H1 (cell line): ENCODE measurements at regions not wholly inside any gene's neighbourhood (a gene's known extent, or its start where the extent isn't known, plus 50 kb on each side); places are given as distances from the start of the nearest gene placed in this dataset.

ENCODE experiments used
- CTCF ChIA-PET: fragments of 300-600 bp; sonication (Branson Sonifier 250); formaldehyde crosslinking; loops from one replicate; lab custom pipeline; 2021; ENCODE audit not compliant: partially characterized antibody; lab: Charles Lee
- POLR2A ChIA-PET: fragments of 300-600 bp; sonication (Branson Sonifier 250); formaldehyde crosslinking; loops from one replicate; lab custom pipeline; 2021; ENCODE audit warnings: inconsistent platforms; ENCODE audit not compliant: partially characterized antibody; lab: Charles Lee
- DNase-seq, 2 experiments: peaks; one replicate each; pipeline versions ENCODE4 v3.0.0 to v3.0.0-alpha.2; 2010 to 2022; ENCODE audit warnings: low spot score in 2 of 2, low read depth in 1 of 2, mixed read lengths in 1 of 2
- FAIRE-seq: peaks from 2 replicates; lab custom pipeline; 2011; peaks lifted over from hg19 to GRCh38; lab: Jason Lieb, UNC
- H2AFZ ChIP-seq: 2 replicates; pipeline ENCODE4 v1.8.1; 2012; ENCODE audit warnings: low read length, inconsistent platforms
- H2AK5ac ChIP-seq: 2 replicates; pipeline ENCODE4 v1.6.1; 2013; ENCODE audit warnings: low read depth, low read length
- H2BK120ac ChIP-seq: replicated peaks from 2 replicates; pipeline ENCODE3; 2013; ENCODE audit warnings: low read depth, low read length, inconsistent platforms
- H2BK12ac ChIP-seq: 2 replicates; pipeline ENCODE4 v1.6.1; 2013; ENCODE audit warnings: low read depth, low read length
- H2BK15ac ChIP-seq: 2 replicates; pipeline ENCODE4 v1.6.1; 2013; ENCODE audit warnings: low read length
- H2BK20ac ChIP-seq: 2 replicates; pipeline ENCODE4 v1.6.1; 2013; ENCODE audit warnings: low read length
- H2BK5ac ChIP-seq: 2 replicates; pipeline ENCODE4 v1.6.1; 2013; ENCODE audit warnings: low read depth, low read length
- H3K14ac ChIP-seq: 2 replicates; pipeline ENCODE4 v1.6.1; 2013; ENCODE audit warnings: inconsistent platforms; ENCODE audit not compliant: insufficient read length
- H3K18ac ChIP-seq: 2 replicates; pipeline ENCODE4 v1.6.1; 2013; ENCODE audit warnings: low read length; ENCODE audit errors: extremely low read depth
- H3K23ac ChIP-seq: 2 replicates; pipeline ENCODE4 v1.6.1; 2013; ENCODE audit warnings: inconsistent platforms; ENCODE audit not compliant: insufficient read length
- H3K23me2 ChIP-seq: 2 replicates; pipeline ENCODE4 v1.6.1; 2013; ENCODE audit warnings: low read depth, low read length
- H3K27ac ChIP-seq: 2 replicates; pipeline ENCODE4 v1.6.1; 2011; ENCODE audit warnings: low read depth, low read length, inconsistent platforms
- H3K27me3 ChIP-seq, 4 experiments: replicated peaks in 1 of 4; 1 replicate in 1 of 4; 2 replicates in 3 of 4; pipeline versions ENCODE4 v1.6.1 to v1.8.1; 2011 to 2013; ENCODE audit warnings: low read length in 3 of 4, mild to moderate bottlenecking in 3 of 4, inconsistent platforms in 2 of 4, mixed read lengths in 2 of 4, moderate library complexity in 1 of 4; ENCODE audit not compliant: control insufficient read depth in 3 of 4, insufficient read depth in 3 of 4; ENCODE audit errors: extremely low read depth in 1 of 4
- H3K36me3 ChIP-seq, 4 experiments: 2 replicates each; pipeline versions ENCODE4 v1.6.1 to v1.8.1; 2011 to 2013; ENCODE audit warnings: mild to moderate bottlenecking in 4 of 4, low read length in 3 of 4, moderate library complexity in 2 of 4, control low read depth in 1 of 4, inconsistent platforms in 1 of 4; ENCODE audit not compliant: insufficient read depth in 4 of 4, control insufficient read depth in 2 of 4
- H3K4ac ChIP-seq: replicated peaks from 2 replicates; pipeline ENCODE3; 2013; ENCODE audit warnings: low read length, low read depth, mixed read lengths, inconsistent platforms; ENCODE audit not compliant: insufficient read length
- H3K4me1 ChIP-seq, 4 experiments: replicated peaks in 1 of 4; 1 replicate in 1 of 4; 2 replicates in 3 of 4; pipeline versions ENCODE4 v1.6.1 to v1.8.1; 2011 to 2013; ENCODE audit warnings: low read length in 3 of 4, inconsistent platforms in 2 of 4, mixed read lengths in 1 of 4; ENCODE audit not compliant: insufficient read depth in 4 of 4, control insufficient read depth in 3 of 4
- H3K4me2 ChIP-seq, 2 experiments: 2 replicates each; pipeline versions ENCODE4 v1.6.1 to v1.8.1; 2011 to 2013; ENCODE audit warnings: low read depth in 2 of 2, low read length in 2 of 2, control low read depth in 1 of 2, inconsistent platforms in 1 of 2, mild to moderate bottlenecking in 1 of 2; ENCODE audit not compliant: insufficient read depth in 1 of 2
- H3K4me3 ChIP-seq, 4 experiments: fragments of 200-600, 300-600 bp in 1 of 4; sonication (generic), shearing (Covaris generic), sonication (Bioruptor Twin) in 1 of 4; 2 replicates each; pipeline versions ENCODE4 v1.5.1 to v1.8.1; 2011 to 2016; ENCODE audit warnings: low read length in 4 of 4, low read depth in 3 of 4, control low read depth in 2 of 4, inconsistent platforms in 2 of 4, mild to moderate bottlenecking in 2 of 4, mixed read lengths in 1 of 4, moderate library complexity in 1 of 4; ENCODE audit not compliant: insufficient read depth in 2 of 4; ENCODE audit errors: extremely low read depth in 1 of 4
- H3K56ac ChIP-seq: replicated peaks from 2 replicates; pipeline ENCODE3; 2013; ENCODE audit warnings: low read depth, mild to moderate bottlenecking, mixed read lengths, low read length, inconsistent platforms; ENCODE audit not compliant: insufficient read length
- H3K79me1 ChIP-seq: 2 replicates; pipeline ENCODE4 v1.6.1; 2013; ENCODE audit warnings: low read depth, low read length, control low read depth
- H3K79me2 ChIP-seq, 2 experiments: 2 replicates each; pipeline versions ENCODE4 v1.6.1 to v1.8.1; 2012 to 2013; ENCODE audit warnings: low read length in 2 of 2, mild to moderate bottlenecking in 2 of 2, inconsistent platforms in 1 of 2; ENCODE audit not compliant: insufficient read depth in 2 of 2, control insufficient read depth in 1 of 2
- H3K9ac ChIP-seq, 4 experiments: replicated peaks in 1 of 4; 1 replicate in 1 of 4; 2 replicates in 3 of 4; pipeline versions ENCODE4 v1.6.1 to v1.8.1; 2011 to 2013; ENCODE audit warnings: low read depth in 3 of 4, low read length in 3 of 4, control low read depth in 2 of 4, mild to moderate bottlenecking in 2 of 4, moderate library complexity in 2 of 4, inconsistent platforms in 1 of 4; ENCODE audit errors: extremely low read depth in 1 of 4
- H3K9me3 ChIP-seq, 2 experiments: 2 replicates each; pipeline versions ENCODE4 v1.6.1 to v1.8.1; 2012 to 2013; ENCODE audit warnings: mild to moderate bottlenecking in 2 of 2, moderate library complexity in 2 of 2, control low read depth in 1 of 2, inconsistent platforms in 1 of 2, low read depth in 1 of 2, low read length in 1 of 2, mixed read lengths in 1 of 2; ENCODE audit not compliant: insufficient read depth in 2 of 2
- H4K20me1 ChIP-seq, 2 experiments: replicated peaks in 1 of 2; 2 replicates each; pipeline versions ENCODE3 to v1.8.1; 2011 to 2013; ENCODE audit warnings: inconsistent platforms in 2 of 2, low read length in 2 of 2, mild to moderate bottlenecking in 1 of 2; ENCODE audit not compliant: insufficient read depth in 2 of 2, control insufficient read depth in 1 of 2
- H4K5ac ChIP-seq: 2 replicates; pipeline ENCODE4 v1.6.1; 2013; ENCODE audit warnings: low read length, low read depth, mixed read lengths, inconsistent platforms; ENCODE audit not compliant: insufficient read length
- H4K8ac ChIP-seq: 2 replicates; pipeline ENCODE4 v1.8.0; 2013; ENCODE audit warnings: mild to moderate bottlenecking, moderate library complexity, low read length, inconsistent platforms; ENCODE audit not compliant: insufficient read depth; ENCODE audit errors: extremely low read depth
- H4K91ac ChIP-seq: replicated peaks from 2 replicates; pipeline ENCODE3; 2013; ENCODE audit warnings: low read length, mixed read lengths, inconsistent platforms; ENCODE audit not compliant: insufficient read length
- CHD2 ChIP-seq: IDR thresholded peaks from 2 replicates; pipeline ENCODE4 v1.6.1; 2012; ENCODE audit warnings: low read length, improper control_type of control experiment
- CREB1 ChIP-seq: IDR thresholded peaks from 2 replicates; pipeline ENCODE4 v1.6.1; 2012; ENCODE audit warnings: inconsistent platforms
- E2F6 ChIP-seq: IDR thresholded peaks from 2 replicates; pipeline ENCODE4 v1.6.1; 2012; ENCODE audit warnings: inconsistent platforms
- EGR1 ChIP-seq: IDR thresholded peaks from 2 replicates; pipeline ENCODE4 v1.6.1; 2011; ENCODE audit warnings: low read depth, low read length, borderline replicate concordance
- EP300 ChIP-seq, 2 experiments: IDR thresholded peaks; 1 replicate in 1 of 2; 2 replicates in 1 of 2; pipeline ENCODE4 v1.6.1; 2011 to 2012; ENCODE audit warnings: low read depth in 2 of 2, low read length in 2 of 2, mild to moderate bottlenecking in 2 of 2, borderline replicate concordance in 1 of 2, inconsistent platforms in 1 of 2, moderate library complexity in 1 of 2
- EZH2 ChIP-seq: fragments of 200-600 bp; sonication (generic); IDR thresholded peaks from 2 replicates; pipeline ENCODE4 v1.7.1; 2012; ENCODE audit warnings: low read depth, mild to moderate bottlenecking, moderate library complexity, low read length, inconsistent platforms; ENCODE audit not compliant: severe bottlenecking
- GTF2F1 ChIP-seq: IDR thresholded peaks from 2 replicates; pipeline ENCODE4 v1.6.1; 2012; ENCODE audit warnings: low read depth, low read length, improper control_type of control experiment, borderline replicate concordance
- JUN ChIP-seq: IDR thresholded peaks from 2 replicates; pipeline ENCODE4 v1.6.1; 2011; ENCODE audit warnings: low read depth, mild to moderate bottlenecking, improper control_type of control experiment, low read length
- MAX ChIP-seq: IDR thresholded peaks from 2 replicates; pipeline ENCODE4 v1.6.1; 2012; ENCODE audit warnings: inconsistent platforms
- POLR2AphosphoS5 ChIP-seq: IDR thresholded peaks from 2 replicates; pipeline ENCODE4 v1.6.1; 2011; ENCODE audit warnings: low read depth, low read length
- RFX5 ChIP-seq: IDR thresholded peaks from 2 replicates; pipeline ENCODE4 v1.6.1; 2011; ENCODE audit warnings: low read depth, low read length, improper control_type of control experiment, borderline replicate concordance
- RNF2 ChIP-seq: fragments of 200-900, 300-1000 bp; sonication (generic); IDR thresholded peaks from 2 replicates; pipeline ENCODE4 v1.7.1; 2016; ENCODE audit warnings: borderline replicate concordance, low read depth, mild to moderate bottlenecking, antibody characterized with exemption, low read length; ENCODE audit not compliant: poor library complexity, severe bottlenecking; ENCODE audit errors: missing control alignments
- SIN3A ChIP-seq, 2 experiments: IDR thresholded peaks in 1 of 2; conservative IDR thresholded peaks in 1 of 2; 2 replicates each; pipeline ENCODE4 v1.6.1; 2011 to 2012; ENCODE audit warnings: low read length in 2 of 2, improper control_type of control experiment in 1 of 2, low read depth in 1 of 2, mild to moderate bottlenecking in 1 of 2
- SIRT6 ChIP-seq: IDR thresholded peaks from one replicate; pipeline ENCODE4 v1.7.1; 2012; ENCODE audit warnings: low read length, inconsistent platforms
- TCF12 ChIP-seq: IDR thresholded peaks from 2 replicates; pipeline ENCODE4 v1.6.1; 2011; ENCODE audit warnings: low read depth, mild to moderate bottlenecking, low read length

- H3K56ac ChIP-seq, result no peak overlapping the region
- no peaks in the 10 kb centered on the region for H3K9me3 ChIP-seq
- no peaks in the 10 kb centered on the region for H3K27me3 ChIP-seq
- H2BK120ac ChIP-seq, result no peak overlapping the region
- no peak overlapping the region for H2AK5ac ChIP-seq
- FAIRE-seq, result no peak
- DNase-seq, result no peak
- H3K4me2 ChIP-seq, result no peak overlapping the region
- no peak overlapping the region for H4K5ac ChIP-seq
- no peak overlapping the region for H2BK5ac ChIP-seq
- no peaks in the 10 kb centered on the region for H3K23me2 ChIP-seq
- no peak overlapping the region for H2AFZ ChIP-seq
- no peak overlapping the region for H2BK20ac ChIP-seq
- H3K23ac ChIP-seq, result no peak overlapping the region
- no peaks in the 10 kb centered on the region for H3K79me2 ChIP-seq
- peaks cover 0 to 10% (median 1%) of the 10 kb centered on the region in 4 experiments; a peak in 2 of 7 replicates for H3K4me1 ChIP-seq
- no peaks in the 10 kb centered on the region for H3K36me3 ChIP-seq
- no peak overlapping the region for H2BK15ac ChIP-seq
- no peak overlapping the region for H3K18ac ChIP-seq
- no peaks in the 10 kb centered on the region for H4K20me1 ChIP-seq
- H3K9ac ChIP-seq, result no peak overlapping the region
- no peak overlapping the region for H4K91ac ChIP-seq
- POLR2A ChIA-PET, result no interaction called here
- H3K27ac ChIP-seq, result no peak overlapping the region
- H3K4me3 ChIP-seq, result no peak overlapping the region
- H3K79me1 ChIP-seq, result no peaks in the 10 kb centered on the region
- H4K8ac ChIP-seq, result no peak overlapping the region
- CTCF ChIA-PET, result interaction anchor here (0.8 to 1.6 kb wide), 4 partner anchors 20 to 305 kb away, joined by 3 to 6 read pairs (median 3); no protein-coding TSS in a partner anchor
- no peak overlapping the region for H3K4ac ChIP-seq
- H3K14ac ChIP-seq, result no peak overlapping the region
- H2BK12ac ChIP-seq, result no peak overlapping the region
- no peak for TF ChIP-seq EGR1
- no peak for TF ChIP-seq SIN3A (conservative IDR thresholded peaks at IDR 0.05 in 1 of 2, IDR thresholded peaks at IDR 0.05 in 1 of 2; ENCODE audit: low read depth in 1 of 2, low read length in 2 of 2)
- no peak for TF ChIP-seq JUN
- no peak for TF ChIP-seq POLR2AphosphoS5
- TF ChIP-seq MAX, result no peak
- TF ChIP-seq TCF12, result no peak
- TF ChIP-seq CHD2, result no peak
- TF ChIP-seq EZH2, result no peak
- no peak for TF ChIP-seq SIRT6
- TF ChIP-seq EP300 (IDR thresholded peaks at IDR 0.05; ENCODE audit: borderline replicate concordance in 1 of 2, low read depth in 2 of 2, low read length in 2 of 2), result no peak
- no peak for TF ChIP-seq CREB1
- TF ChIP-seq RNF2, result no peak
- TF ChIP-seq RFX5, result no peak
- TF ChIP-seq GTF2F1, result no peak
- no peak for TF ChIP-seq E2F6
These were observed 394.6 kb downstream of the C12orf75 start for GRCh38 chr12:105725054-105725453.
